OCI-M2 (cell line): ENCODE measurements at regions not wholly inside any gene's neighbourhood (a gene's known extent, or its start where the extent isn't known, plus 50 kb on each side); places are given as distances from the start of the nearest gene placed in this dataset.
"Not testable (repeated sequence)": the region's sequence is repeated elsewhere in the genome, so short reads cannot be mapped to it uniquely, and the experiment has no call there.

Experiments used
- DNase-seq: peaks from one replicate; lab custom pipeline; 2025; ENCODE audit not compliant: unreplicated experiment; lab: John Stamatoyannopoulos, UW

DNA sequence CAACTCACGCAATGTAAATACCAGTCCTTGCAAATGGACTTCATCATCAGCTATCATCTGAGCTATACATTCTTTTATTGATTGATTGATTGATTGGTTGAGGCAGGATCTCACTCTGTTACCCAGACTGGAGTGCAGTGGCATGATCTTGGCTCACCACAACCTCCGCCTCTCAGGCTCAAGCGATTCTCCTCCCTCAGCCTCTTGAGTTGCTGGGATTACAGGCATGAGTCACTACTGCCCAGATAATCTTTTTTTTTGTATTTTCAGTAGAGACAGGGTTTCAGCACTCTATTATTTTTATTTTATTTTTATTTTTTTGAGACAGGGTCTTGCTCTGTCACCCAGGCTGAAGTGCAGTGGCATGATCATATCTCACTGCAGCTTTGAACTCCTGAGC lies 369.5 kb downstream of the MAT2B start:
- DNase-seq: not testable (repeated sequence)

DNA sequence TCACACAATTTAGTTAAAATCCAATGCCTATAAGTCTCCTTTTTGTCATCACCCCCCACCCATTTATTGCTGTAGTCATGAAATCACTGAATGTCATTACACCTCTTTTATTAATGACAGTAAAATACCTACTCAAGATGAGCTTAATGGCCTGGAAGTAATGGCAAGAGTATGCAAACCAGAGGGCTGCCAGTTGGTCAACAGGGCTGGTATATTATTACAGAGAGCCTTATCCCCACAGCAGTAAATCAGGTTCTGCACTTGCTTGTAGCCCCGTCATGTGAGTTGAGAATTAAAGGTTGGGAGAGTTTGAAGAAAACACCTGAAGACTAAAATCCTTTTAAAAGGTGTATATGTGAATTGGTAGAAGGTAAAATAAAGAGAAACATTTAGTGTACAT lies 372.4 kb downstream of the MAT2B start:
- DNase-seq: no peak

DNA sequence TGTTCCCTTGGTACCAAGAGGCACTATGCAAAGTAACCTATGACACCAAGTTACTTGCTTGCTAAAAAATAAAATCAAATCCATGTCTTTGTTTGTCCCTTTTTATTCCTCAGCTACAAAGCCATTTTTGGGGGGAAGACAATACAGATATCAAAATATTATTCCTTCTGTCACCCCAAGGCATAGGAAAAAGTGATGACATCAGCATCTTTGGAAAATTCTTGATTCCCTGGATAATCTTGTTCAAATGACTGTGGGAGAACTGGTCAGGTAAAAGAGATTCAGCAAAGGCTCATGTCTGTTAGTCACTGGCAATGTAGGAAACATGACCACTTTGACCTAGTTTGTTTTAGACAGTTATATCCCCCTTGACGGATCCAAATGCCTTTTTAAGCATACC lies 373.1 kb downstream of the MAT2B start:
- DNase-seq: no peak

- DNase-seq: no peak
Measured at GRCh38 chr5:163880302-163880701, 374.9 kb downstream of the MAT2B start.

DNA sequence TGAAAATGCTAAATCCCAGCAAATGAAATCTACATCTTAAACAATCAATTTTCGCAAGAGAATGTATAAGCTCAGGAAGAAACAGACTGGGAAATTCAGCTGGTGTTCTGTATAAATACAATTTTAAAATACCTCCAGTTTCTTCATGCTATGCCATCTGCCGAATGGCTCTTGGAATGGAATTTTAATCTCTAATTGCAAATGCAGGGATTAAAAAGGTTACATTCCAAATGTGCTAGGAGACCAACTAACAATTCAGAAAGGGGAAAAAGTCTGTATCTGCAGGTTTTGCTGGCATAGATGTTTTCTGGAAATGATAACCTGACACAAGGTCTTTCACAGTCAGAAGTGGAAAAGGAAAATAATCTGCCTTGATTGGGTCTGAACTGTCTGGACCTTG lies 379.7 kb downstream of the MAT2B start:
- no peak for DNase-seq

GRCh38 chr5:163887854-163888253 lies 382.4 kb downstream of the MAT2B start:
- DNase-seq: no peak

- DNase-seq: no peak
Measured at GRCh38 chr5:163888366-163888765, 382.9 kb downstream of the MAT2B start.

- DNase-seq: no peak
Measured at GRCh38 chr5:163889369-163889768, 383.9 kb downstream of the MAT2B start.

- DNase-seq: no peak
Measured at GRCh38 chr5:163890261-163890660, 384.8 kb downstream of the MAT2B start.

- DNase-seq: no peak
Measured at GRCh38 chr5:163893281-163893680, 387.9 kb downstream of the MAT2B start.

DNA sequence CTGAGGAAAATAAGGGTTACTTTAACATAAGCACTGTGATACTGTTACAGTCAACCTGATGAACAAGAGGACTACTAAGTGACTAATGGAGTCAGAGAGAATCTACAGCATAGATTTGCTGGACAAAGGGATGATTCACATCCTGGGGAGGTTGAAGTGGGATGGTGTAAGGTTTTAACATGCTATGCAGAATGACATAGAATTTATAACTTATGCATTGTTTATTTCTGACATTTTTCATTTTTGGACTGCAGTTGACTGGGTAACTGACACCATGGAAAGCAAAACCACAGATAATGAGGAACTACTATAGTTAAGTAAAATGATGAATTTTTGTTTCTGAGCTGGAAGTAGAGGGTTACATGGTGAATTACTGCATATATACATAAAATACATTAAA lies 389.2 kb downstream of the MAT2B start:
- DNase-seq: no peak

GRCh38 chr5:163898873-163899272 lies 393.5 kb downstream of the MAT2B start:
- DNase-seq: no peak

DNA sequence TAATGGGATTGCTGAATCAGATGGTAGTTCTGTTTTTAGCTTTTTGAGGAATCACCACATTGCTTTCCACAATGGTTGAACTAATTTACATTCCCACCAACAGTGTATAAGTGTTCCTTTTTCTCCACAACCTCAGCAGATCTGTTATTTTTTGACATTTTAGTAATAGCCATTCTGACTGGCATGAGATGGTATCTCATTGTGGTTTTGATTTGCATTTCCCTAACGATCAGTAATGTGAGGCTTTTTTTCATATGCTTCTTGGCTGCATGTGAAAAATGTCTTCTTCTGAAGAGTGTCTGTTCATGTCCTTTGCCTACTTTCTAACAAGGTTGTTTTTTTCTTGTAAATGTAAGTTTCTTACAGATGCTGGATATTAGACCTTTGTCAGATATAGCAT lies 402.4 kb downstream of the MAT2B start:
- not testable (repeated sequence) for DNase-seq

GRCh38 chr5:163908253-163908652 lies 402.8 kb downstream of the MAT2B start:
- no peak for DNase-seq

GRCh38 chr5:163910226-163910625 lies 404.8 kb downstream of the MAT2B start:
- no peak for DNase-seq

GRCh38 chr5:163912046-163912445 lies 406.6 kb downstream of the MAT2B start:
- no peak for DNase-seq

- no peak for DNase-seq
Measured at GRCh38 chr5:163913548-163913947, 408.1 kb downstream of the MAT2B start.

GRCh38 chr5:163914910-163915309 lies 409.5 kb downstream of the MAT2B start:
- DNase-seq: no peak

DNA sequence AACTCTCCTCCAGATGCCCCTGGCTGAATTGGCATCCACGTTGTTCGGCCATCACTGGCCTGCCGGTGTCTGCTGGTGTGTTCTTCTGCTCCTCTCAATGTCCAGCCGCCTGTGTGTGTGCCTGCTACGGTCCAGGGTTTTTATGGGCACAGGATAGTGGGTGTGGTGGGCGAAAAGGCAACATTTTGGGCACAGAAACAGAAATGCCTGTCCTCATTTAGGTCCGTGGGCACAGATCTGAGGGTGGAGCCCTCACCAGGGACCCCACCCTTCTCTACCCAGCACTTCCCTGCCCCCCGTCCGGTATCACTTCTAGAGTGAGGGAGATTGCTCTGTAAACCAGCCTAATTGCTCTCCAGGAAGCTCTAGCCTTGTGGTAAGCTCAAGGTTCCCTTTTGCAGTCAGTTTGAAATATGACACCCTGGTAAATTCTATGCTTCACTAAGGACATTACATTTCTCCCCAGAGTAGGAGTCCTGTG lies 410.1 kb downstream of the MAT2B start:
- DNase-seq: no peak

GRCh38 chr5:163916376-163916775 lies 411.0 kb downstream of the MAT2B start:
- no peak for DNase-seq

GRCh38 chr5:163916861-163917260 lies 411.4 kb downstream of the MAT2B start:
- DNase-seq: no peak

GRCh38 chr5:163917747-163918146 lies 412.3 kb downstream of the MAT2B start:
- DNase-seq: no peak

DNA sequence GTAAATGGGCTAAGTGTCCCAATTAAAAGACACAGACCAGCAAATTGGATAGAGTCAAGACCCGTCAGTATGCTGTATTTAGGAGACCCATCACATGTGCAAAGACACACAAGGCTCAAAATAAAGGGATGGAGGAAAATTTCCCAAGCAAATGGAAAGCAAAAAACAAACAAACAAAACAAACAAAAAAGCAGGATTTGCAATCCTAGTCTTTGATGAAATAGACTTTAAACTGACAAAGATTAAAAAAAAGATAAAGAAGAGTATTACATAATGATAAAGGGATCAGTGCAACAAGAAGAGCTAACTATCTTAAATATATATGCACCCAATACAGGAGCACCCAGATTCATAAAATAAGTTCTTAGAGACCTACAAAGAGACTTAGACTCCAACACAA lies 429.6 kb downstream of the MAT2B start:
- not testable (repeated sequence) for DNase-seq

GRCh38 chr5:163938595-163938994 lies 433.2 kb downstream of the MAT2B start:
- DNase-seq: no peak
